ENCODE measurements at regions not wholly inside any gene's neighbourhood (a gene's known extent, or its start where the extent isn't known, plus 50 kb on each side); places are given as distances from the start of the nearest gene placed in this dataset.

DNA sequence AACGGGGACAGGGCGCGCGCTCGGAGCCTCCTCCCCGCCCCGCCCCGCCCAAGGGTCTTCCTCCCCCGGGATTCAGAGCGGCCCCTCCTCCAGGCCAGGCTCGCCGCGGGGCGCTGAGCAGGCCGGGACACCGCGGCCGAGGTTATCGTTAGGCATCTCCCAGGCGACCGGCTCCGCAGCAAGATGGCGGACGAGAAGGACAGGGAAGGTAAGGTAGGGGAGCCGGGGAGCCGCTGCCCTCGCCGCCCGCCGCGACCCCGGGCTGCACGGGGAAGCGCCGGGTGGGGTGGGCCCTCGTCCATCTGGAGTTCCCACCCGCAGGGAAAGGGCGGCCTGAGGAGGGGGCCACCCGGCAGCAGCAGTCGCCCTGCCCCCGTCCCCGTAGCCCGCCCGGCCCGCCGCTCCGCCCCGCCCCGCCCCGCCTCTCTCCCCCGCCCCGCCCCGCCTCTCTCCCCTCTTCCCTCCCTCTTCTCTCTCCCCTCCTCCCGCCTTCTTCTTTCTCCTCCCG is 105.9 kb upstream of the HNRNPU start:
- TF ChIP-seq EZH2 (IDR thresholded peaks at IDR 0.05; ENCODE audit: low read depth, unreplicated experiment): no peak
- TF ChIP-seq POLR2AphosphoS5 (IDR thresholded peaks at IDR 0.05; ENCODE audit: low read depth): no peak
- TF ChIP-seq, protein P1, sequence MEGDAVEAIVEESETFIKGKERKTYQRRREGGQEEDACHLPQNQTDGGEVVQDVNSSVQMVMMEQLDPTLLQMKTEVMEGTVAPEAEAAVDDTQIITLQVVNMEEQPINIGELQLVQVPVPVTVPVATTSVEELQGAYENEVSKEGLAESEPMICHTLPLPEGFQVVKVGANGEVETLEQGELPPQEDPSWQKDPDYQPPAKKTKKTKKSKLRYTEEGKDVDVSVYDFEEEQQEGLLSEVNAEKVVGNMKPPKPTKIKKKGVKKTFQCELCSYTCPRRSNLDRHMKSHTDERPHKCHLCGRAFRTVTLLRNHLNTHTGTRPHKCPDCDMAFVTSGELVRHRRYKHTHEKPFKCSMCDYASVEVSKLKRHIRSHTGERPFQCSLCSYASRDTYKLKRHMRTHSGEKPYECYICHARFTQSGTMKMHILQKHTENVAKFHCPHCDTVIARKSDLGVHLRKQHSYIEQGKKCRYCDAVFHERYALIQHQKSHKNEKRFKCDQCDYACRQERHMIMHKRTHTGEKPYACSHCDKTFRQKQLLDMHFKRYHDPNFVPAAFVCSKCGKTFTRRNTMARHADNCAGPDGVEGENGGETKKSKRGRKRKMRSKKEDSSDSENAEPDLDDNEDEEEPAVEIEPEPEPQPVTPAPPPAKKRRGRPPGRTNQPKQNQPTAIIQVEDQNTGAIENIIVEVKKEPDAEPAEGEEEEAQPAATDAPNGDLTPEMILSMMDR (conservative IDR thresholded peaks at IDR 0.05; ENCODE audit: low read depth in 2 of 2): no peak
- TF ChIP-seq, protein P2, sequence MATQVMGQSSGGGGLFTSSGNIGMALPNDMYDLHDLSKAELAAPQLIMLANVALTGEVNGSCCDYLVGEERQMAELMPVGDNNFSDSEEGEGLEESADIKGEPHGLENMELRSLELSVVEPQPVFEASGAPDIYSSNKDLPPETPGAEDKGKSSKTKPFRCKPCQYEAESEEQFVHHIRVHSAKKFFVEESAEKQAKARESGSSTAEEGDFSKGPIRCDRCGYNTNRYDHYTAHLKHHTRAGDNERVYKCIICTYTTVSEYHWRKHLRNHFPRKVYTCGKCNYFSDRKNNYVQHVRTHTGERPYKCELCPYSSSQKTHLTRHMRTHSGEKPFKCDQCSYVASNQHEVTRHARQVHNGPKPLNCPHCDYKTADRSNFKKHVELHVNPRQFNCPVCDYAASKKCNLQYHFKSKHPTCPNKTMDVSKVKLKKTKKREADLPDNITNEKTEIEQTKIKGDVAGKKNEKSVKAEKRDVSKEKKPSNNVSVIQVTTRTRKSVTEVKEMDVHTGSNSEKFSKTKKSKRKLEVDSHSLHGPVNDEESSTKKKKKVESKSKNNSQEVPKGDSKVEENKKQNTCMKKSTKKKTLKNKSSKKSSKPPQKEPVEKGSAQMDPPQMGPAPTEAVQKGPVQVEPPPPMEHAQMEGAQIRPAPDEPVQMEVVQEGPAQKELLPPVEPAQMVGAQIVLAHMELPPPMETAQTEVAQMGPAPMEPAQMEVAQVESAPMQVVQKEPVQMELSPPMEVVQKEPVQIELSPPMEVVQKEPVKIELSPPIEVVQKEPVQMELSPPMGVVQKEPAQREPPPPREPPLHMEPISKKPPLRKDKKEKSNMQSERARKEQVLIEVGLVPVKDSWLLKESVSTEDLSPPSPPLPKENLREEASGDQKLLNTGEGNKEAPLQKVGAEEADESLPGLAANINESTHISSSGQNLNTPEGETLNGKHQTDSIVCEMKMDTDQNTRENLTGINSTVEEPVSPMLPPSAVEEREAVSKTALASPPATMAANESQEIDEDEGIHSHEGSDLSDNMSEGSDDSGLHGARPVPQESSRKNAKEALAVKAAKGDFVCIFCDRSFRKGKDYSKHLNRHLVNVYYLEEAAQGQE (IDR thresholded peaks at IDR 0.05; ENCODE audit: unreplicated experiment): no peak
- no peak for TF ChIP-seq JUNB (IDR thresholded peaks at IDR 0.05; ENCODE audit: unreplicated experiment)
- TF ChIP-seq EZH2phosphoT487 (IDR thresholded peaks at IDR 0.05; ENCODE audit: unreplicated experiment): no peak
- TF ChIP-seq ZNF114 (CRISPR knock-in tag; IDR thresholded peaks at IDR 0.05): no peak
- TF ChIP-seq CREB1 (CRISPR knock-in tag; IDR thresholded peaks at IDR 0.05; ENCODE audit: low read depth): no peak
- TF ChIP-seq, protein P3, sequence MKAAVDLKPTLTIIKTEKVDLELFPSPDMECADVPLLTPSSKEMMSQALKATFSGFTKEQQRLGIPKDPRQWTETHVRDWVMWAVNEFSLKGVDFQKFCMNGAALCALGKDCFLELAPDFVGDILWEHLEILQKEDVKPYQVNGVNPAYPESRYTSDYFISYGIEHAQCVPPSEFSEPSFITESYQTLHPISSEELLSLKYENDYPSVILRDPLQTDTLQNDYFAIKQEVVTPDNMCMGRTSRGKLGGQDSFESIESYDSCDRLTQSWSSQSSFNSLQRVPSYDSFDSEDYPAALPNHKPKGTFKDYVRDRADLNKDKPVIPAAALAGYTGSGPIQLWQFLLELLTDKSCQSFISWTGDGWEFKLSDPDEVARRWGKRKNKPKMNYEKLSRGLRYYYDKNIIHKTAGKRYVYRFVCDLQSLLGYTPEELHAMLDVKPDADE (IDR thresholded peaks at IDR 0.05): no peak
